Progenitor cell of endocrine pancreas (in vitro differentiated cells): ENCODE measurements at regions not wholly inside any gene's neighbourhood (a gene's known extent, or its start where the extent isn't known, plus 50 kb on each side); places are given as distances from the start of the nearest gene placed in this dataset.

Experiments
- DNase-seq: peaks from one replicate; pipeline ENCODE4 v3.0.0; 2021; ENCODE audit warnings: low spot score; ENCODE audit not compliant: unreplicated experiment
- H3K27ac Mint-ChIP-seq: 2 replicates; pipeline ENCODE4 v1.8.0; 2021; ENCODE audit warnings: mild to moderate bottlenecking, moderate library complexity, mixed read lengths
- H3K27me3 Mint-ChIP-seq: 2 replicates; pipeline ENCODE4 v1.8.0; 2021; ENCODE audit warnings: mixed read lengths
- H3K36me3 Mint-ChIP-seq: 2 replicates; pipeline ENCODE4 v1.8.0; 2022; ENCODE audit warnings: mixed read lengths; ENCODE audit not compliant: insufficient read depth
- H3K4me1 Mint-ChIP-seq: 2 replicates; pipeline ENCODE4 v1.8.0; 2021; ENCODE audit warnings: low read depth, mixed read lengths
- H3K4me3 Mint-ChIP-seq: 2 replicates; pipeline ENCODE4 v1.8.0; 2021; ENCODE audit warnings: low read depth, mild to moderate bottlenecking, moderate library complexity, mixed read lengths
- H3K9me3 Mint-ChIP-seq: 2 replicates; pipeline ENCODE4 v1.8.0; 2021; ENCODE audit warnings: low read depth, mixed read lengths
- CTCF ChIP-seq: fragments of 200-600 bp; sonication (generic); IDR thresholded peaks from one replicate; pipeline ENCODE4 v1.5.0; 2021; ENCODE audit warnings: antibody characterized with exemption, mild to moderate bottlenecking; ENCODE audit not compliant: unreplicated experiment

- Mint-ChIP-seq H3K36me3 (no peaks in the 10 kb centered on the region), H3K9me3 (no peaks in the 10 kb centered on the region), H3K27me3 (no peaks in the 10 kb centered on the region), H3K27ac (no peak overlapping the region), H3K4me1 (no peaks in the 10 kb centered on the region), H3K4me3 (no peak overlapping the region)
- no peak for TF ChIP-seq CTCF
- DNase-seq = no peak
These were observed 1626.4 kb downstream of the C4orf33 start for GRCh38 chr4:130722361-130722760.

- H3K27ac Mint-ChIP-seq = no peak overlapping the region
These were observed 1640.7 kb downstream of the C4orf33 start for GRCh38 chr4:130736436-130737185.

GRCh38 chr4:130738233-130738632, 1642.3 kb downstream of the C4orf33 start:
- Mint-ChIP-seq H3K9me3 (peaks cover 3% of the 10 kb centered on the region), H3K27me3 (no peaks in the 10 kb centered on the region), H3K4me3 (no peak overlapping the region), H3K27ac (no peak overlapping the region), H3K4me1 (no peaks in the 10 kb centered on the region), H3K36me3 (no peaks in the 10 kb centered on the region)
- TF ChIP-seq CTCF = no peak
- no peak for DNase-seq

More at GRCh38 chr4:130736436-130737185, 1640.7 kb downstream of the C4orf33 start:
- no peak for DNase-seq
- no peaks in the 10 kb centered on the region for H3K4me1 Mint-ChIP-seq
- TF ChIP-seq CTCF = no peak
- H3K27me3 Mint-ChIP-seq = no peaks in the 10 kb centered on the region
- H3K4me3 Mint-ChIP-seq = no peak overlapping the region
- H3K9me3 Mint-ChIP-seq = peaks cover 2% of the 10 kb centered on the region
- no peaks in the 10 kb centered on the region for H3K36me3 Mint-ChIP-seq

GRCh38 chr4:130747842-130748241, 1651.9 kb downstream of the C4orf33 start:
- no peak for DNase-seq
- Mint-ChIP-seq H3K27ac (no peak overlapping the region), H3K4me3 (no peak overlapping the region), H3K4me1 (no peaks in the 10 kb centered on the region), H3K36me3 (no peaks in the 10 kb centered on the region), H3K9me3 (no peaks in the 10 kb centered on the region), H3K27me3 (no peaks in the 10 kb centered on the region)
- peak; percentile 54 for TF ChIP-seq CTCF

GRCh38 chr4:130753926-130754325, 1658.0 kb downstream of the C4orf33 start:
- Mint-ChIP-seq H3K4me1 (no peaks in the 10 kb centered on the region), H3K36me3 (no peaks in the 10 kb centered on the region), H3K27ac (no peak overlapping the region), H3K27me3 (no peaks in the 10 kb centered on the region), H3K9me3 (peaks cover 2% of the 10 kb centered on the region), H3K4me3 (no peak overlapping the region)
- DNase-seq = no peak
- no peak for TF ChIP-seq CTCF
